ENCODE measurements at regions not wholly inside any gene's neighbourhood (a gene's known extent, or its start where the extent isn't known, plus 50 kb on each side); places are given as distances from the start of the nearest gene placed in this dataset.
A peak's percentile ranks its signal among the peaks of the same experiment; 100 is the strongest.
"Not testable (repeated sequence)": the region's sequence is repeated elsewhere in the genome, so short reads cannot be mapped to it uniquely, and the experiment has no call there.

DNA sequence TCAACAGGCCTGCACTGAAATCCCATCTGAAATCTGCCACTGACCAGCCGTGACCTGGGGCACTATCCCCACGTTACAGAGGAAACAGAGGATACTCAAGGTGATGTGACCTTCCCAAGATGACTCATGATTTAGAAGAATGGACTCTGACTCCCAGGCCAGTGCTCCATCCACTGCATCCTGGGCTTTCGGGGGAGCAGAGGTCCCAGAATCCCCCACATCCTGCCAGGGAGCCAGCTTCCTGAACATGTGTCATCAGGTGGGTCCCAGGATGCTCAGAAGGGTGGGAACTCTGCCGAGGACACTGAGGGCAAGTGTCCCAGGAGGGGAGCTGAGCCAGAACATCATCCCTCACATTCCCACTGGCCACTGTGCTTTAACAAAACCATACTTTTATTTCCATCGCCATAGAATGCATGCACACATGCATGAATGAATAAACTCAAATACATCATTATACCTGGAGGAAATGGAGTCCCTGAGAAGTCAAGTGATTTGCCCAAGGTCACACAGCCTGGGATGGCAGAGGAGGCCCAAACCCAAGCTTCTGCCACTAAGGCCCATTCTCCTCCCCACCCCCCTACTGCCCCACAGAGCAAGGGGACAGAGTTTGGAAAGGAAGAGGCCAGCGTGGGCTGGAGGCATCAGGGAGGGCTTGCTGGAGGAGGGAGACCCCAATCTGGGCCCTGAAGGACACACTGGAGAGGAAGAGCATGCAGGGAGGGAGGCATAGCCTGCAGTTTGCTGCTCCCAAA is 189.4 kb downstream of the MATN1 start:
- CTCF ChIA-PET: no interaction called here

GRCh38 chr1:30533141-30533540 is 190.2 kb downstream of the MATN1 start:
- H3K9me3 Mint-ChIP-seq: no peaks in the 10 kb centered on the region
- H3K36me3 Mint-ChIP-seq (ENCODE audit: low read depth): no peaks in the 10 kb centered on the region
- no peak overlapping the region for H3K27ac Mint-ChIP-seq
- H3K4me3 Mint-ChIP-seq: no peak overlapping the region
- no peak for DNase-seq
- H3K27me3 Mint-ChIP-seq: peaks cover 5% of the 10 kb centered on the region
- CTCF ChIA-PET: no interaction called here
- H3K4me1 Mint-ChIP-seq: no peaks in the 10 kb centered on the region
- POLR2A ChIA-PET: no interaction called here

More for the DNA sequence above, 189.4 kb downstream of the MATN1 start:
- no peaks in the 10 kb centered on the region for H3K36me3 Mint-ChIP-seq (ENCODE audit: low read depth)
- peaks cover 5% of the 10 kb centered on the region for H3K27me3 Mint-ChIP-seq
- H3K4me1 Mint-ChIP-seq: no peaks in the 10 kb centered on the region
- H3K4me3 Mint-ChIP-seq: no peak overlapping the region
- DNase-seq: peak; percentile 5
- no peaks in the 10 kb centered on the region for H3K9me3 Mint-ChIP-seq
- no peak overlapping the region for H3K27ac Mint-ChIP-seq
- POLR2A ChIA-PET: no interaction called here

- H3K9me3 Mint-ChIP-seq: no peaks in the 10 kb centered on the region
- DNase-seq: no peak
- CTCF ChIA-PET: interaction anchor here (1.0 kb wide), 1 partner anchor 153 kb away, joined by 3 read pairs; no protein-coding TSS in a partner anchor
- POLR2A ChIA-PET: no interaction called here
- H3K27me3 Mint-ChIP-seq: peaks cover 5% of the 10 kb centered on the region
- no peaks in the 10 kb centered on the region for H3K36me3 Mint-ChIP-seq (ENCODE audit: low read depth)
- no peak overlapping the region for H3K27ac Mint-ChIP-seq
- no peaks in the 10 kb centered on the region for H3K4me1 Mint-ChIP-seq
- H3K4me3 Mint-ChIP-seq: no peak overlapping the region
Observed at GRCh38 chr1:30532621-30533020, 190.8 kb downstream of the MATN1 start.

DNA sequence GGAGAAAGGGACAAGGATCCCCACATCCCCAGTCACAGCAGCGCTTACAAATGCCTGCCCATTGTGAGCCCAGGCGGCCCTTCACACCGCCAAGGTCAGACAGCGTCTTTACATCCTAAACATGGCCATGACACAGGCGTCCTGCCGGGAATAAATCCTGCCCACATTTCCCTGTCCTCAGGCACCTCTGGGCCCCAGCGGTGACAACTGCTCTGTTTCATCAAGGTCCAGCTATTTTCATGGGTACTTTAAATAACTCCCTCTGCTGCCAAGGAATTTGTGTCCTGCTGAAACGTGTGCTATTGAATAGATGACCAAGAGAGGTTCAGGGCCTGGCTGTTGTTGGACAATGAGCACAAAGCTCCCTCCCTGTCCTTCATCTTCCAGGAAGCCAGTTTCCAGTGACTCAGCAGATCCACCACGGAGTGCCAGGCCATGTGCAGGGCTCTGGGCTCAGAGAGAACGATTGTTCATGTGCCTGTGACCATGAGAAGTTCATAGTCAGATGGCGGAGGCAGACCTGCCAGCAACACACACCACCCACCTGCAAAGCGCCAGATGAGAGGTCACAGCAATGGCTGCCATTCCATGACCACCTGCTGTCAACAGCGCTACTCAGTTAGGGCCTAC is 195.8 kb downstream of the MATN1 start:
- CTCF ChIA-PET: no interaction called here
- H3K27ac Mint-ChIP-seq: no peak overlapping the region
- no peak overlapping the region for H3K4me3 Mint-ChIP-seq
- no peak for DNase-seq
- no peaks in the 10 kb centered on the region for H3K36me3 Mint-ChIP-seq (ENCODE audit: low read depth)
- POLR2A ChIA-PET: no interaction called here
- peaks cover 6% of the 10 kb centered on the region for H3K27me3 Mint-ChIP-seq
- no peaks in the 10 kb centered on the region for H3K9me3 Mint-ChIP-seq
- H3K4me1 Mint-ChIP-seq: no peaks in the 10 kb centered on the region

GRCh38 chr1:30526652-30527345 is 196.6 kb downstream of the MATN1 start:
- peaks cover 10% of the 10 kb centered on the region for H3K27me3 Mint-ChIP-seq
- ChIA-PET CTCF (no interaction called here), POLR2A (no interaction called here)
- H3K4me3 Mint-ChIP-seq: no peak overlapping the region
- no peak overlapping the region for H3K27ac Mint-ChIP-seq
- no peaks in the 10 kb centered on the region for H3K9me3 Mint-ChIP-seq
- no peak for DNase-seq
- no peaks in the 10 kb centered on the region for H3K4me1 Mint-ChIP-seq
- no peaks in the 10 kb centered on the region for H3K36me3 Mint-ChIP-seq (ENCODE audit: low read depth)

- DNase-seq: no peak
- no peaks in the 10 kb centered on the region for H3K4me1 Mint-ChIP-seq
- H3K36me3 Mint-ChIP-seq (ENCODE audit: low read depth): no peaks in the 10 kb centered on the region
- ChIA-PET POLR2A (no interaction called here), CTCF (no interaction called here)
- no peak overlapping the region for H3K4me3 Mint-ChIP-seq
- H3K27ac Mint-ChIP-seq: no peak overlapping the region
- peaks cover 7% of the 10 kb centered on the region for H3K27me3 Mint-ChIP-seq
- no peaks in the 10 kb centered on the region for H3K9me3 Mint-ChIP-seq
Observed at GRCh38 chr1:30525971-30526651, 197.3 kb downstream of the MATN1 start.

DNA sequence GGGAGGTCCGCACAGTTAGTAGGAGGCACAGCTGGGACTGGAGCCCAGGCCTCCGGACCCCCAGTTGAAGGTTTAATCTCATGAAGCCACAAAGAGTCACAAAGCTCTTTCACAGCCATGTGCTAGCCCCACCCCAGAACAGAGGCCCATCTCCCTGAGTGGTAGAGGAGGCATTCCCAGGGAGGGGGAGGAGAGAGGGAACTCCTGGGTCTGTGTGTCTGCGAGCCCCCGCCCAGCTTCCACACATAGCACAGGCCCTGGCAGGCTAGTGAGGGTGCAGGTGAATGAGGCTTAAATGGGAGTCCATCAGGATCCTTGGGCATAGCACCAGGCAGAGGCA is 197.8 kb downstream of the MATN1 start:
- Mint-ChIP-seq H3K4me3 (no peak overlapping the region), H3K36me3 (ENCODE audit: low read depth) (no peaks in the 10 kb centered on the region), H3K9me3 (no peaks in the 10 kb centered on the region), H3K27ac (no peak overlapping the region), H3K4me1 (no peaks in the 10 kb centered on the region), H3K27me3 (peaks cover 7% of the 10 kb centered on the region)
- ChIA-PET CTCF (no interaction called here), POLR2A (no interaction called here)
- DNase-seq: no peak

DNA sequence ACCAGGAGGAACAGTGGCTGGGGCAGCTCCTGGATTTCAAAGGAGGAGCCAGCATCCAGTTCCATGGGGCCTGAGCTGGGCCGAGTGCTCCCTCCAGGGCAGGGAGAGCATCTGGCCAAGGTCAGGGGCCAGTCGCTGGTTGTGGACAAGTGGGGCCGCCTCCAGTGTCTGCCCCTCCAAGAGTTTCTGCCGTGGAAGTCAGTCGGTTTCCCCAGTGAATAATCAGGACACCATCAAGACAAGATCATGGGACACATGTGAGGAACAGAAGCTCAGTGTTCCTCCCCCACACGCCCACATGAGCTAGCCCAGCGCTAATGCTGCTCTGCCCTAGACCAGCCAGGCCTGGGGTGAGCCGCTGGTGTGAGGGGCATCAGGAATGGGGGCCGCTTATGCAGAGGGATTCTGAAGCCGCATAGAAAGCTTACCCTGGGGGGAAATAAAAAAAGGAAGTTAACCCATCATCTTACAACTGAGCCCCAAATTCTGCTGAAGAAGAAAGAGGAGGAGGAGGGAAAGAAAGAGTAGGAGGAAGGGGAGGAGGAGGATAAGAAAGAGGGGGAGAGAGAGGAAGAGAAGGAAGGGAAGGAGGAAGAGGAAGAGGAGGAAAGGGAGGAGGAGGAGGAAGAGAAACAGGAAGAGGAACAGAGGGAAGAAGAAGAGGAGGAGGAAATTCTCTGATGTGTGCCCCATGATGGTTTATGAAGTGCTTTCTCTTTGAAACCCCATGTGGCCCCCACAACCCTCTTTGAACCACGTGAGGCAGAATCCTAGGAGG is 198.4 kb downstream of the MATN1 start:
- CTCF ChIA-PET: no interaction called here
- Mint-ChIP-seq H3K4me1 (no peaks in the 10 kb centered on the region), H3K27me3 (peaks cover 5% of the 10 kb centered on the region), H3K9me3 (no peaks in the 10 kb centered on the region), H3K27ac (no peak overlapping the region), H3K4me3 (no peak overlapping the region), H3K36me3 (ENCODE audit: low read depth) (no peaks in the 10 kb centered on the region)
- DNase-seq: no peak
- POLR2A ChIA-PET: no interaction called here

GRCh38 chr1:30524025-30524555 is 199.3 kb downstream of the MATN1 start:
- H3K9me3 Mint-ChIP-seq; CTCF ChIA-PET; H3K4me3 Mint-ChIP-seq; H3K27me3 Mint-ChIP-seq; H3K27ac Mint-ChIP-seq; POLR2A ChIA-PET; H3K36me3 Mint-ChIP-seq (ENCODE audit: low read depth); H3K4me1 Mint-ChIP-seq; DNase-seq: not testable (repeated sequence)

- no peaks in the 10 kb centered on the region for H3K9me3 Mint-ChIP-seq
- ChIA-PET CTCF (interaction anchor here (0.6 kb wide), 1 partner anchor 100 kb away, joined by 3 read pairs; no protein-coding TSS in a partner anchor), POLR2A (no interaction called here)
- peaks cover 5% of the 10 kb centered on the region for H3K27me3 Mint-ChIP-seq
- H3K4me1 Mint-ChIP-seq: no peaks in the 10 kb centered on the region
- no peak overlapping the region for H3K27ac Mint-ChIP-seq
- H3K36me3 Mint-ChIP-seq (ENCODE audit: low read depth): no peaks in the 10 kb centered on the region
- H3K4me3 Mint-ChIP-seq: no peak overlapping the region
- no peak for DNase-seq
Observed at GRCh38 chr1:30523055-30524020, 200.0 kb downstream of the MATN1 start.

GRCh38 chr1:30522031-30523004 is 201.1 kb downstream of the MATN1 start:
- peaks cover 5% of the 10 kb centered on the region for H3K27me3 Mint-ChIP-seq
- POLR2A ChIA-PET: no interaction called here
- DNase-seq: no peak
- H3K36me3 Mint-ChIP-seq (ENCODE audit: low read depth): no peaks in the 10 kb centered on the region
- no peak overlapping the region for H3K27ac Mint-ChIP-seq
- CTCF ChIA-PET: interaction anchor here (0.6 kb wide), 1 partner anchor 101 kb away, joined by 3 read pairs; no protein-coding TSS in a partner anchor
- H3K4me1 Mint-ChIP-seq: no peaks in the 10 kb centered on the region
- no peaks in the 10 kb centered on the region for H3K9me3 Mint-ChIP-seq
- no peak overlapping the region for H3K4me3 Mint-ChIP-seq
